ENCODE measurements at regions not wholly inside any gene's neighbourhood (a gene's known extent, or its start where the extent isn't known, plus 50 kb on each side); places are given as distances from the start of the nearest gene placed in this dataset.

DNA sequence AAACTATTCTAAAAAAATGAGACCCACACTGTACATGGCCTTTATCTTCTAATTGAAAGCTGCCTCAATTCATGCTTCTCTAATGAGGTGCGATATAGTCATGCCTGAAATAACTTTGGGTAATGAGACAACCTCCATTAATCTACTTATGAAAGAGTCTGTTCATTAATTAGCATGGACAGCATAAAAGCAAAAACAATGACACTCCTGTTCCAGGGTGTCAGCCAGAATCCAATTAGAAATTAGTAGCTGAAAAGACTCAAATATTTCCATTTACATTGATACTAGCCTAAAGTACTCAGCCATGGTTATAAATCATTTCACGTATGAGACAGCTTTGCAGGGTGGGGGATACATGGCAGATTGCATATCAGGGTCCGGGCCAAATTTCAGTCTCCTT lies 288.7 kb downstream of the AKAIN1 start:
- TF ChIP-seq, protein P1, sequence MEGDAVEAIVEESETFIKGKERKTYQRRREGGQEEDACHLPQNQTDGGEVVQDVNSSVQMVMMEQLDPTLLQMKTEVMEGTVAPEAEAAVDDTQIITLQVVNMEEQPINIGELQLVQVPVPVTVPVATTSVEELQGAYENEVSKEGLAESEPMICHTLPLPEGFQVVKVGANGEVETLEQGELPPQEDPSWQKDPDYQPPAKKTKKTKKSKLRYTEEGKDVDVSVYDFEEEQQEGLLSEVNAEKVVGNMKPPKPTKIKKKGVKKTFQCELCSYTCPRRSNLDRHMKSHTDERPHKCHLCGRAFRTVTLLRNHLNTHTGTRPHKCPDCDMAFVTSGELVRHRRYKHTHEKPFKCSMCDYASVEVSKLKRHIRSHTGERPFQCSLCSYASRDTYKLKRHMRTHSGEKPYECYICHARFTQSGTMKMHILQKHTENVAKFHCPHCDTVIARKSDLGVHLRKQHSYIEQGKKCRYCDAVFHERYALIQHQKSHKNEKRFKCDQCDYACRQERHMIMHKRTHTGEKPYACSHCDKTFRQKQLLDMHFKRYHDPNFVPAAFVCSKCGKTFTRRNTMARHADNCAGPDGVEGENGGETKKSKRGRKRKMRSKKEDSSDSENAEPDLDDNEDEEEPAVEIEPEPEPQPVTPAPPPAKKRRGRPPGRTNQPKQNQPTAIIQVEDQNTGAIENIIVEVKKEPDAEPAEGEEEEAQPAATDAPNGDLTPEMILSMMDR (conservative IDR thresholded peaks at IDR 0.05; ENCODE audit: control insufficient read depth, insufficient read depth, low read depth, low read length): no peak
- no peak overlapping the region for H3K4me3 ChIP-seq (ENCODE audit: control insufficient read depth, low read depth, low read length)
- DNase-seq (ENCODE audit: low read depth): no peak

DNA sequence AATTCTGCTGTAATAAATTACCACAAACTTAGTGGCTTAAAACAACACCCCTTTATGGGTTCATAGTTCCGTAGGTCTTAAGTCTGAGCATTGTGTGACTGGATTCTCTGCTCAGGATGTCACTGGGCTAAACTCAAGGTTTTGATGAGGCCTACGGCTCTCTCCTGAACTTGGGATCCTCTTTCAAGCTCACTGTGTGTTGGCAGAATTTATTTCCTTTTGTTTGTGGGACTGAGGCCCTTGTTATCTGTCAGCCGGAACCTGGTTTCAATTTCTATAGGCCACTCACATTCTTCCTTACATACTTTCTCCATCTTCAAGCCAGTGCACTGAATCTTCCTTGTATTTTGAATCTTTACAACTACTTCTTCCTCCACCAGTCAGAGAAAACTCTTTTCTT lies 290.2 kb downstream of the AKAIN1 start:
- no peak overlapping the region for H3K4me3 ChIP-seq (ENCODE audit: control insufficient read depth, low read depth, low read length)
- DNase-seq (ENCODE audit: low read depth): no peak
- TF ChIP-seq, protein P1 (conservative IDR thresholded peaks at IDR 0.05; ENCODE audit: control insufficient read depth, insufficient read depth, low read depth, low read length): no peak

DNA sequence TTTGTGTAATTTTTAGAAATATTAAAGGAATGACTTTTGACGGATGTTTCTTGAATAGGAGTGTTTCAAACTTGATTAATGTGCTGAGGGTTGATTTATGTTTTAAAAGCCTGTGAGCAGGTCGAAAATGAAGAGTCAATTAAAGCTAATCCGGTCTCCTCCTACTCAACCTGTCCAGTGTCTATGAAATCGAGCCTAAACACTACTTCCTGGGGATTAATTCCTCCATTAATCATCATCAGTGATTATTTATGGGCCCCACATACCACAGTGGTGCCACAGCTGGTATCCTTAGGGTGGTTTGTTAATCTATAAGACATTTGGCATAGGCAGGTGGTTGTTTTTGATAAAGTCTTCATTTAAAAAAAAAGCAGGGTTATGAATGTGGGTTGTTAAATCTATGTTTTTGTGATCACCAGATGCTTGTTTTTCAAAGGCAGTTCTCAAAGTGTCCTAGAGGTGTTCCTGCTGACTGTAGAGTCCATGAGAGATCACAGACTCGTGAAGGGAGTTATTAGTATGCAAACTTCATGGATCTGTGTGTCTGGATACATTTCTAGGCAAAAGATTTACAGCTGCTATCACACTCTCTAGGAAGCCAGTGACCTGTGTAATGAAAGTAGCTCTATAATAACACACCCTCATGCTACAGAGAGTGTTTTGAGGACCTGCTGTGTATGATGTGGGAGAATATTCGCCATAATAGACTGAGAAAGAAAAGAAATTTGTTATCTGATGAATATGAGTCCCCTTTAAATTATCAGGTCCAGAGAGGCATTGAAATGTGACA lies 308.6 kb downstream of the AKAIN1 start:
- TF ChIP-seq, protein P1 (conservative IDR thresholded peaks at IDR 0.05; ENCODE audit: control insufficient read depth, insufficient read depth, low read depth, low read length): no peak
- no peak overlapping the region for H3K4me3 ChIP-seq (ENCODE audit: control insufficient read depth, low read depth, low read length)
- no peak for DNase-seq (ENCODE audit: low read depth)

DNA sequence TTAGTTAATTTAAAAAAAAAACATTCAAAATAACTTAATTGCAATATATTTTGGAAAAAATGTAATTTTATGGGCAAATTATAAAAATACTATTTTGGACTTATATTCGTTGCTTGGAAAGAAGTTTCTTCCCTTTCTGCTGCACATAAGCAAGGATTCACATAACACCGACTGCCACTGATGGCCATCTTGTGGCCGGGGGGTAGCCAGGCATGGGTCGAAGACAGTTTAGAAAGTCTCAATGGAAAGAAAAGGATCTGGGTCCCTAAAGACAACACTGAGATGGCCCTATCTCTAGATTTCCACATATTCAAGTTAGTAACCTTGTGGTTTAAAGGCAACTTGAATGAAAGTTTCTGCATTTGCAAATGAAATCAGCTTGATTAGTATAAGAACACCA lies 318.6 kb downstream of the AKAIN1 start:
- TF ChIP-seq, protein P1 (conservative IDR thresholded peaks at IDR 0.05; ENCODE audit: control insufficient read depth, insufficient read depth, low read depth, low read length): no peak
- H3K4me3 ChIP-seq (ENCODE audit: control insufficient read depth, low read depth, low read length): no peak overlapping the region
- DNase-seq (ENCODE audit: low read depth): no peak

DNA sequence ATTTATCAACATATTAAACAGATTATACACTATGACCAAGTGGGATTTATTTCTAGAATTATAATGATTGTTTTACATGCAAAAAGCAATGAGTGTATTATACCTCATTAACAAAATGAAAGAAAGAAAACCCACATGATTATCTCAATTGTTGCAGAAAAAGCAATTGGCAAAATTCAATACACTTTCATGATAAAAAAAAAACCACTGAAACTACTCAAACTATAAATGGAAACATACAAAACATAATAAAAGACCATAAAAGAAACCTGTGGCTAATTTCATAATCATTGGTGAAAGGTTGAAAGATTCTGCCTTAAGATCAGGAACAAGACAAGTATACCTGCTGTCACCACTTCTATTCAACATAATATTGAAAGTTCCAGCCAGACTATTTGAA lies 325.9 kb downstream of the AKAIN1 start:
- no peak for DNase-seq (ENCODE audit: low read depth)
- H3K4me3 ChIP-seq (ENCODE audit: control insufficient read depth, low read depth, low read length): no peak overlapping the region
- TF ChIP-seq, protein P1 (conservative IDR thresholded peaks at IDR 0.05; ENCODE audit: control insufficient read depth, insufficient read depth, low read depth, low read length): no peak

DNA sequence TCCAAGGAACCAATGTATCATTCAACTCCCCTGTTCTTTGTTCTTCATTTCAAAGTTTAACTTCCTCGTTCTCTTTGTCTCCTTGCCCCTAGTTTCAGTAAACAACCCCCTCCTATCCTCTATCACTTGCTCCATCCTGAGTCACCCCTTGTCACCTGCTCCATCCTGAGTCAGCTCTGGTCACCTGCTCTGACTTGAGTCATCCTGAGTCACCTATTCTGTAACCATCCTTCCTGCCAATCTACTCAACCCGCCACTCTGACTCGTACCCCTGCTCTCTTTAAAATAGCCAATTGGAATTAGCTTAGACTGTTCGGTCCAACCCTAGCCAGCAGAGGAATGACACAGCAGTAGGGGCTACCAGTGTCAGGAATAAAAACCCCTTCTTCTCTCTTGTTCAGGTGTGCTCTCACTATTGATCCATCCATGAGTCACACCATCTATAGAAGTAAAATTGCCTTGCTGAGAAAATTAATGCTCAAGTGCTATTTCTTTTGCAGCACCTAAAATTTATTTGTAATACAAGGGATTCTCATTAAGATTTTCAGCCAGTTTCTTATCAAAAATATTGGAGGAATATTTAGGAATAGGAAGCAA lies 326.8 kb downstream of the AKAIN1 start:
- TF ChIP-seq, protein P1 (conservative IDR thresholded peaks at IDR 0.05; ENCODE audit: control insufficient read depth, insufficient read depth, low read depth, low read length): no peak
- no peak overlapping the region for H3K4me3 ChIP-seq (ENCODE audit: control insufficient read depth, low read depth, low read length)
- DNase-seq (ENCODE audit: low read depth): peak; percentile 1
